ENCODE measurements at regions not wholly inside any gene's neighbourhood (a gene's known extent, or its start where the extent isn't known, plus 50 kb on each side); places are given as distances from the start of the nearest gene placed in this dataset.

- no peaks in the 10 kb centered on the region for H3K27me3 ChIP-seq
- intact Hi-C loops (cut with DNase I) = no loop called here
- H3K27ac ChIP-seq (replicated peaks in 1 of 4) = no peak overlapping the region
- H3K9me3 ChIP-seq = no peaks in the 10 kb centered on the region
- TF ChIP-seq CTCF (IDR thresholded peaks at IDR 0.05) (no peak), POLR2A (IDR thresholded peaks at IDR 0.05; ENCODE audit: low read depth) (no peak), POLR2AphosphoS5 (IDR thresholded peaks at IDR 0.05) (no peak), EP300 (IDR thresholded peaks at IDR 0.05) (no peak)
- no peak overlapping the region for H3K4me3 ChIP-seq
- no peak for DNase-seq (ENCODE audit: extremely low spot score)
- H3K4me1 ChIP-seq = no peaks in the 10 kb centered on the region
- 89% methylated on average over 4 of the region's 4 CpGs for WGBS
- H3K36me3 ChIP-seq = no peaks in the 10 kb centered on the region
Measured at GRCh38 chr6:53744321-53744720, 50.5 kb upstream of the LRRC1 start.

- intact Hi-C loops (cut with DNase I) = no loop called here
- H3K36me3 ChIP-seq = no peaks in the 10 kb centered on the region
- 72% methylated on average over 10 of the region's 10 CpGs for WGBS
- TF ChIP-seq CTCF (IDR thresholded peaks at IDR 0.05) (no peak), POLR2A (IDR thresholded peaks at IDR 0.05; ENCODE audit: low read depth) (no peak), POLR2AphosphoS5 (IDR thresholded peaks at IDR 0.05) (no peak), EP300 (IDR thresholded peaks at IDR 0.05) (no peak)
- no peak overlapping the region for H3K27ac ChIP-seq (replicated peaks in 1 of 4)
- H3K4me3 ChIP-seq = no peak overlapping the region
- H3K27me3 ChIP-seq = no peaks in the 10 kb centered on the region
- DNase-seq (ENCODE audit: extremely low spot score) = peak; percentile 50
- no peaks in the 10 kb centered on the region for H3K4me1 ChIP-seq
- no peaks in the 10 kb centered on the region for H3K9me3 ChIP-seq
Measured at GRCh38 chr6:53741034-53741823, 53.6 kb upstream of the LRRC1 start.

DNA sequence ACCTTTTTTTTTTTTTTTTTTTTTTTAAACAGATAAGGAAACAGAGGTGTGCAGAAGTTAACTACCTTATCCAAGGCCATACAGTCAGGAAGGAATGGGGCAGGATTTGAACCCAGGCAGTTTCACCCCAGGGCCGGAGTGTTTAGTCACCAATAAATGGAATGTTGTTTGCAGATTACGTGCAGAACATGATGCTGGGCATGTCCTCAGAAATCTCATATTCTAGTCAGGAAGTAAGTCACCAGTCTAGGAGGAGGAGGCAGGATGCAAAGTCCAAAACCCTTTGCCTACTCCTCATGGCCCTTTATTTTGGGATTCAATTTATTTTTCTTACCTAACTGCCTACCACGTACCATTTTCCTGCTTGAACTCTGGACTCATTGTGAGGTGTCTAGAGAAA, 57.1 kb upstream of the LRRC1 start:
- peaks cover 0 to 7% (median 2%) of the 10 kb centered on the region in 4 donors for H3K4me1 ChIP-seq
- WGBS = 89% methylated on average over 3 of the region's 3 CpGs

GRCh38 chr6:53735896-53736295, 58.9 kb upstream of the LRRC1 start:
- H3K36me3 ChIP-seq = no peaks in the 10 kb centered on the region
- H3K4me1 ChIP-seq = peaks cover 0 to 19% (median 11%) of the 10 kb centered on the region in 4 donors
- TF ChIP-seq CTCF (IDR thresholded peaks at IDR 0.05) = no peak
- TF ChIP-seq POLR2A (IDR thresholded peaks at IDR 0.05; ENCODE audit: low read depth) = no peak
- no peak for TF ChIP-seq POLR2AphosphoS5 (IDR thresholded peaks at IDR 0.05)
- TF ChIP-seq EP300 (IDR thresholded peaks at IDR 0.05) = no peak
- H3K27me3 ChIP-seq = no peaks in the 10 kb centered on the region
- no peak overlapping the region for H3K4me3 ChIP-seq
- no peaks in the 10 kb centered on the region for H3K9me3 ChIP-seq
- 76% methylated on average over 4 of the region's 4 CpGs for WGBS
- intact Hi-C loops (cut with DNase I) = no loop called here
- no peak overlapping the region for H3K27ac ChIP-seq (replicated peaks in 1 of 4)
- DNase-seq (ENCODE audit: extremely low spot score) = peak; percentile 88

More for the DNA sequence above, 57.1 kb upstream of the LRRC1 start:
- Histone ChIP-seq H3K9me3 (no peaks in the 10 kb centered on the region), H3K36me3 (no peaks in the 10 kb centered on the region), H3K27me3 (no peaks in the 10 kb centered on the region), H3K27ac (replicated peaks in 1 of 4) (no peak overlapping the region), H3K4me3 (no peak overlapping the region)
- TF ChIP-seq POLR2A (IDR thresholded peaks at IDR 0.05; ENCODE audit: low read depth) (no peak), EP300 (IDR thresholded peaks at IDR 0.05) (no peak), POLR2AphosphoS5 (IDR thresholded peaks at IDR 0.05) (no peak)
- peak; percentile 55 for DNase-seq (ENCODE audit: extremely low spot score)
- intact Hi-C loops (cut with DNase I) = no loop called here

DNA sequence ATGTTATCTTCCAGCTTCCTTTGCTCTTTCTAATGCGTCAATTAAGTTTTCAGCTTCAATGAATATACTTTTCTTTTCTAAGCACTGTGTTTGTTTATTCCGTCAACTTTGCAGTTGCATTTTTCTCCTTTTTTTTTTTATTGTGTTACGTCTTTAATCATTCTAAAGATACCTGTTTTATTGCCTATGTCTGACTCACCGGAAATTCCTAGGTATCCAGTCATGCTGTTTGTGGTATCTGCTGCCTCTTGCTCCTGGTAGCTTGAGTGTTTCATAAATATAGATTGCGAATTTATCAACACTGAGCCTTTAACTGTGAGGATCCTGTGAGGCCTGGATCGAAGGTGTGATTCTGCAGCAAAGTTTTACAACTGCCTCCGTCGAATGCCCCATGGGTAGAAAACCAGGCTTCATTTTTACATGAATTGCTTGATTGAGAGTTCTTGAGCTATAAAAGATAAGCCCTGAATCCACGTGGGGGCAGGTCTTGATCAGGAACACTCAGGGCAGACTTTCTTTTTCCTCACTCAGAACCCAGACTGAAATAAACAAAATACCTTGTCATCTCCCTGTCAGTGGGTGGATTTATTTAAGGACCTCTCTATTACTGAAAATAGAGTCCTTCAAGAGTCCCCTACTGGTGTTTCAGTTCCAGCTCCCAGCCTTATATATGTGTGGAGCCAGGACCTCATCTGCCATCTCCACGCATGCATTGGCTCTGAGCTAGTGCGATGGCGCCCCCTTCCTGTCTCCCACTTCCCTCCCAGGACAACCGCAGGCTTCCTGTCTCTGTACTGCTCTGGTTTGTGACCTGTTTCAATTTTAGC, 60.1 kb upstream of the LRRC1 start:
- H3K4me3 ChIP-seq = no peak overlapping the region
- TF ChIP-seq POLR2AphosphoS5 (IDR thresholded peaks at IDR 0.05) (no peak), POLR2A (IDR thresholded peaks at IDR 0.05; ENCODE audit: low read depth) (no peak), EP300 (IDR thresholded peaks at IDR 0.05) (no peak), CTCF (IDR thresholded peaks at IDR 0.05) (peak in 1 of 3 experiments; percentile 25)
- no peaks in the 10 kb centered on the region for H3K36me3 ChIP-seq
- H3K4me1 ChIP-seq = peaks cover 0 to 32% (median 23%) of the 10 kb centered on the region in 4 donors
- DNase-seq (ENCODE audit: extremely low spot score) = peak; percentile 62
- no peak overlapping the region for H3K27ac ChIP-seq (replicated peaks in 1 of 4)
- 81% methylated on average over 13 of the region's 13 CpGs for WGBS
- no peaks in the 10 kb centered on the region for H3K27me3 ChIP-seq
- intact Hi-C loops (cut with DNase I) = no loop called here
- H3K9me3 ChIP-seq = no peaks in the 10 kb centered on the region

All from esophagus muscularis mucosa (tissue), 4 donors.